H9 (cell line): ENCODE measurements at regions not wholly inside any gene's neighbourhood (a gene's known extent, or its start where the extent isn't known, plus 50 kb on each side); places are given as distances from the start of the nearest gene placed in this dataset.

ENCODE experiments used
- DNase-seq: peaks from one replicate; pipeline ENCODE4 v3.0.0-alpha.2; 2017
- H2AFZ ChIP-seq: one replicate; pipeline ENCODE4 v1.6.1; 2013; ENCODE audit warnings: mild to moderate bottlenecking, low read length, control low read depth, moderate library complexity
- H2AK5ac ChIP-seq: 2 replicates; pipeline ENCODE4 v1.6.1; 2013; ENCODE audit warnings: low read length, control low read depth, mixed read lengths; ENCODE audit not compliant: insufficient read length
- H2BK120ac ChIP-seq: one replicate; pipeline ENCODE4 v1.6.1; 2013; ENCODE audit warnings: low read depth, mild to moderate bottlenecking, low read length, control low read depth, inconsistent platforms; ENCODE audit not compliant: poor library complexity, severe bottlenecking
- H2BK12ac ChIP-seq: 2 replicates; pipeline ENCODE4 v1.6.1; 2013; ENCODE audit warnings: low read length, control low read depth, mixed read lengths, low read depth; ENCODE audit not compliant: insufficient read length
- H2BK15ac ChIP-seq: 2 replicates; pipeline ENCODE4 v1.6.1; 2013; ENCODE audit warnings: low read depth, low read length, control low read depth
- H2BK20ac ChIP-seq: one replicate; pipeline ENCODE4 v1.6.1; 2013; ENCODE audit warnings: low read depth, mild to moderate bottlenecking, low read length, control low read depth, inconsistent platforms; ENCODE audit not compliant: poor library complexity, severe bottlenecking
- H2BK5ac ChIP-seq: 2 replicates; pipeline ENCODE4 v1.6.1; 2013; ENCODE audit warnings: low read length, control low read depth, mixed read lengths; ENCODE audit not compliant: insufficient read length
- H3K14ac ChIP-seq: 2 replicates; pipeline ENCODE4 v1.6.1; 2013; ENCODE audit warnings: low read length, control low read depth; ENCODE audit not compliant: insufficient read depth
- H3K18ac ChIP-seq: 2 replicates; pipeline ENCODE4 v1.6.1; 2013; ENCODE audit warnings: low read depth, mild to moderate bottlenecking, mixed read lengths, low read length, control low read depth; ENCODE audit not compliant: insufficient read length
- H3K23ac ChIP-seq: 2 replicates; pipeline ENCODE4 v1.6.1; 2013; ENCODE audit warnings: low read length, control low read depth, mixed read lengths, low read depth; ENCODE audit not compliant: insufficient read length
- H3K23me2 ChIP-seq: 2 replicates; pipeline ENCODE4 v1.6.1; 2013; ENCODE audit warnings: low read depth, mild to moderate bottlenecking, mixed read lengths, low read length, control low read depth; ENCODE audit not compliant: insufficient read length, poor library complexity, severe bottlenecking
- H3K27ac ChIP-seq: 2 replicates; pipeline ENCODE4 v1.5.1; 2013; ENCODE audit warnings: low read length, control low read depth, mixed read lengths, low read depth; ENCODE audit not compliant: insufficient read length
- H3K27me3 ChIP-seq: 2 replicates; pipeline ENCODE4 v1.6.1; 2013; ENCODE audit warnings: low read length, control low read depth, inconsistent platforms; ENCODE audit not compliant: insufficient read depth
- H3K4ac ChIP-seq: 2 replicates; pipeline ENCODE4 v1.6.1; 2013; ENCODE audit warnings: low read depth, mild to moderate bottlenecking, control low read depth, inconsistent platforms, low read length, moderate library complexity
- H3K4me1 ChIP-seq: 2 replicates; pipeline ENCODE4 v1.6.1; 2013; ENCODE audit warnings: low read length, control low read depth, inconsistent platforms; ENCODE audit not compliant: insufficient read depth
- H3K4me2 ChIP-seq: 2 replicates; pipeline ENCODE4 v1.6.1; 2013; ENCODE audit warnings: low read length, control low read depth, mixed read lengths; ENCODE audit not compliant: insufficient read length, insufficient read depth
- H3K56ac ChIP-seq: 2 replicates; pipeline ENCODE4 v1.6.1; 2013; ENCODE audit warnings: low read depth, mild to moderate bottlenecking, mixed read lengths, low read length, control low read depth; ENCODE audit not compliant: insufficient read length
- H3K79me1 ChIP-seq: 2 replicates; pipeline ENCODE4 v1.6.1; 2013; ENCODE audit warnings: low read depth, mild to moderate bottlenecking, moderate library complexity, low read length, control low read depth, inconsistent platforms; ENCODE audit not compliant: insufficient read depth, poor library complexity, severe bottlenecking
- H3K79me2 ChIP-seq: 2 replicates; pipeline ENCODE4 v1.6.1; 2013; ENCODE audit warnings: low read length, control low read depth, inconsistent platforms; ENCODE audit not compliant: insufficient read depth
- H3K9ac ChIP-seq: 2 replicates; pipeline ENCODE4 v1.6.1; 2013; ENCODE audit warnings: low read length, control low read depth, mixed read lengths; ENCODE audit not compliant: insufficient read length; ENCODE audit errors: extremely low read depth
- H3K9me3 ChIP-seq: one replicate; pipeline ENCODE4 v1.6.1; 2013; ENCODE audit warnings: low read depth, low read length, inconsistent platforms; ENCODE audit not compliant: control insufficient read depth
- H3T11ph ChIP-seq: one replicate; pipeline ENCODE4 v1.6.1; 2013; ENCODE audit warnings: mild to moderate bottlenecking, low read length, control low read depth, inconsistent platforms
- H4K20me1 ChIP-seq: one replicate; pipeline ENCODE4 v1.6.1; 2013; ENCODE audit not compliant: control insufficient read depth, insufficient read length, insufficient read depth
- H4K5ac ChIP-seq: 2 replicates; pipeline ENCODE4 v1.6.1; 2013; ENCODE audit warnings: low read depth, mild to moderate bottlenecking, mixed read lengths, low read length, control low read depth; ENCODE audit not compliant: insufficient read length
- H4K8ac ChIP-seq: replicated peaks from 2 replicates; pipeline ENCODE4 v1.6.1; 2013; ENCODE audit warnings: low read length, control low read depth, mixed read lengths, low read depth; ENCODE audit not compliant: insufficient read length
- H4K91ac ChIP-seq: 2 replicates; pipeline ENCODE4 v1.6.1; 2013; ENCODE audit warnings: low read depth, mild to moderate bottlenecking, moderate library complexity, mixed read lengths, low read length, control low read depth; ENCODE audit not compliant: insufficient read length
- H3K27ac Mint-ChIP-seq, 3 experiments: 2 replicates in 2 of 3; 3 replicates in 1 of 3; pipeline ENCODE4 v1.8.0; 2020 to 2021; ENCODE audit warnings: mixed read lengths in 3 of 3, mild to moderate bottlenecking in 1 of 3, moderate library complexity in 1 of 3
- H3K27me3 Mint-ChIP-seq: 2 replicates; pipeline ENCODE4 v1.8.0; 2021; ENCODE audit warnings: low read depth, mild to moderate bottlenecking, moderate library complexity, mixed read lengths
- H3K36me3 Mint-ChIP-seq, 3 experiments: 2 replicates in 2 of 3; 3 replicates in 1 of 3; pipeline ENCODE4 v1.8.0; 2020 to 2021; ENCODE audit warnings: low read depth in 3 of 3, mixed read lengths in 3 of 3; ENCODE audit not compliant: insufficient read depth in 1 of 3
- H3K4me1 Mint-ChIP-seq, 2 experiments: 2 replicates each; pipeline ENCODE4 v1.8.0; 2020; ENCODE audit warnings: mixed read lengths in 2 of 2
- H3K4me3 Mint-ChIP-seq, 2 experiments: 2 replicates in 1 of 2; 3 replicates in 1 of 2; pipeline ENCODE4 v1.8.0; 2020 to 2021; ENCODE audit warnings: mild to moderate bottlenecking in 2 of 2, mixed read lengths in 2 of 2, moderate library complexity in 1 of 2
- H3K9me3 Mint-ChIP-seq, 2 experiments: 2 replicates in 1 of 2; 3 replicates in 1 of 2; pipeline ENCODE4 v1.8.0; 2020; ENCODE audit warnings: mild to moderate bottlenecking in 2 of 2, mixed read lengths in 2 of 2, moderate library complexity in 1 of 2
- CTCF ChIP-seq: fragments of 200-600 bp; sonication (generic); conservative IDR thresholded peaks from 3 replicates; pipeline ENCODE4 v1.8.0; 2021; ENCODE audit warnings: antibody characterized with exemption, mild to moderate bottlenecking
- WGBS: extraction: QIAGEN DNeasy Blood & Tissue Kit; methylation state at CpG from one replicate; pipeline ENCODE4 v1.1.7; 2013; ENCODE audit warnings: missing lambda C conversion rate, low lambda C conversion rate, mixed read lengths; ENCODE audit not compliant: insufficient read length; ENCODE audit errors: extremely low coverage; 5-methylcytosine and 5-hydroxymethylcytosine counted together

- H3K4me1 Mint-ChIP-seq, result no peaks in the 10 kb centered on the region
- no peak overlapping the region for H3T11ph ChIP-seq
- no peaks in the 10 kb centered on the region for H3K9me3 ChIP-seq
- H3K79me1 ChIP-seq, result no peaks in the 10 kb centered on the region
- H2AFZ ChIP-seq, result no peak overlapping the region
- no peak overlapping the region for H4K5ac ChIP-seq
- no CpG with 5 or more reads among the region's 13 CpGs for WGBS
- H3K27me3 ChIP-seq, result no peaks in the 10 kb centered on the region
- no peak overlapping the region for H4K8ac ChIP-seq
- H4K91ac ChIP-seq, result no peak overlapping the region
- no peak overlapping the region for H3K27ac ChIP-seq
- H3K27ac Mint-ChIP-seq, result no peak overlapping the region
- no peaks in the 10 kb centered on the region for H3K79me2 ChIP-seq
- peaks cover 13% of the 10 kb centered on the region for H3K27me3 Mint-ChIP-seq
- no peak overlapping the region for H2AK5ac ChIP-seq
- H2BK15ac ChIP-seq, result no peak overlapping the region
- no peak overlapping the region for H2BK120ac ChIP-seq
- no peak overlapping the region for H2BK20ac ChIP-seq
- no peak overlapping the region for H3K14ac ChIP-seq
- no peaks in the 10 kb centered on the region for H3K36me3 Mint-ChIP-seq
- H3K56ac ChIP-seq, result no peak overlapping the region
- no peak overlapping the region for H3K4me3 Mint-ChIP-seq
- H3K4me2 ChIP-seq, result no peak overlapping the region
- H3K4ac ChIP-seq, result no peak overlapping the region
- H2BK12ac ChIP-seq, result no peak overlapping the region
- no peak overlapping the region for H3K18ac ChIP-seq
- H3K9me3 Mint-ChIP-seq, result no peaks in the 10 kb centered on the region; a peak in 2 of 5 replicates
- no peak overlapping the region for H2BK5ac ChIP-seq
- DNase-seq, result no peak
- TF ChIP-seq CTCF, result no peak
- H3K4me1 ChIP-seq, result no peaks in the 10 kb centered on the region
- H4K20me1 ChIP-seq, result no peaks in the 10 kb centered on the region
- H3K23ac ChIP-seq, result no peak overlapping the region
- H3K23me2 ChIP-seq, result no peaks in the 10 kb centered on the region
- no peak overlapping the region for H3K9ac ChIP-seq
Observed at GRCh38 chr11:114915871-114916805, 237.8 kb downstream of the NXPE2 start.
